ENCODE measurements at regions not wholly inside any gene's neighbourhood (a gene's known extent, or its start where the extent isn't known, plus 50 kb on each side); places are given as distances from the start of the nearest gene placed in this dataset.

DNA sequence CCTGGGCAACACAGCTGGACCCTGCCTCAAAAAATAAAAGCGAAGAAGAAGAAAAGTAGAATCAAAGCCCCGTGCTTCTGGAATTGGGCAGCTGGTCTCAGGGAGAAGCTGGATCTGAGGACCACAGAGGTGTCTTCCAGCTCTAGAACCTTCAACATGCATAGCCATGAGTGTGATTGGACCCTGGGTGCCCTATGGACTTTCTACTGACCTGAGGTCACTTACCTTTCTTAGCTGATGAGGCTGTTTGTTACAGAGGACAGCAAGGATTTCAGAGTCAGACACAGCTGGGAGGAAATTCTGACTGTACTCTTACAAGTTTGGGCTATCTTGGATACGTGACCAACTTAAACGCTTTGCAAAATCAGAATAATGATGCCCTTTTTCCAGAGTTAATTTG is 82.4 kb upstream of the GATA6 start:
- WGBS = 82% methylated on average over 4 of the region's 4 CpGs
- Histone ChIP-seq H3K4me1 (no peaks in the 10 kb centered on the region), H3K27me3 (peaks cover 5% of the 10 kb centered on the region), H3K27ac (no peak overlapping the region), H3K36me3 (no peaks in the 10 kb centered on the region), H3K9me3 (no peaks in the 10 kb centered on the region), H3K4me3 (no peak overlapping the region)
- no peak for DNase-seq (ENCODE audit: low spot score in 2 of 2)
- TF ChIP-seq, protein P1, sequence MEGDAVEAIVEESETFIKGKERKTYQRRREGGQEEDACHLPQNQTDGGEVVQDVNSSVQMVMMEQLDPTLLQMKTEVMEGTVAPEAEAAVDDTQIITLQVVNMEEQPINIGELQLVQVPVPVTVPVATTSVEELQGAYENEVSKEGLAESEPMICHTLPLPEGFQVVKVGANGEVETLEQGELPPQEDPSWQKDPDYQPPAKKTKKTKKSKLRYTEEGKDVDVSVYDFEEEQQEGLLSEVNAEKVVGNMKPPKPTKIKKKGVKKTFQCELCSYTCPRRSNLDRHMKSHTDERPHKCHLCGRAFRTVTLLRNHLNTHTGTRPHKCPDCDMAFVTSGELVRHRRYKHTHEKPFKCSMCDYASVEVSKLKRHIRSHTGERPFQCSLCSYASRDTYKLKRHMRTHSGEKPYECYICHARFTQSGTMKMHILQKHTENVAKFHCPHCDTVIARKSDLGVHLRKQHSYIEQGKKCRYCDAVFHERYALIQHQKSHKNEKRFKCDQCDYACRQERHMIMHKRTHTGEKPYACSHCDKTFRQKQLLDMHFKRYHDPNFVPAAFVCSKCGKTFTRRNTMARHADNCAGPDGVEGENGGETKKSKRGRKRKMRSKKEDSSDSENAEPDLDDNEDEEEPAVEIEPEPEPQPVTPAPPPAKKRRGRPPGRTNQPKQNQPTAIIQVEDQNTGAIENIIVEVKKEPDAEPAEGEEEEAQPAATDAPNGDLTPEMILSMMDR (IDR thresholded peaks at IDR 0.05) = no peak
- TF ChIP-seq POLR2A (IDR thresholded peaks at IDR 0.05) (no peak), EP300 (IDR thresholded peaks at IDR 0.05) (no peak), POLR2AphosphoS5 (IDR thresholded peaks at IDR 0.05) (no peak)

DNA sequence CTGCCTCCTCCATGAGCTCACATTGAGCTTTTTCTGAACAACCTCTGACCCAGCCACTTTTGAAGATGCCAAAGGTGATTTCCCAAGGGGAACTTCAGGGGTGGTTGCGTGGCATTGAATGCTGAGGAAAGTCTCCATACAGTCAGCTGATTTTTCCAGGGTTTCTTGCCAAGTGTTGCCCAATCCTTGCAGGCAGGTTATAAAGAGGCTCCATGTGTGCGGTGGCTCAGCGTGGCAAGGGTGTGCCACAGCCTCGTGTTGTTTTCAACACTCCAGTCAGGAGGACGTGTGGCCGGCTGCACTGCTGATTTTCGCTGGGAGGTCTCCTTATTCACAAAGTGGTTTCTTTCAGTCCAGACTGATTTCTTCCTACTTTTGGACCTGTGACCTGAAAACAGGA is 81.4 kb upstream of the GATA6 start:
- H3K27ac ChIP-seq = no peak overlapping the region
- no peak for DNase-seq (ENCODE audit: low spot score in 2 of 2)

DNA sequence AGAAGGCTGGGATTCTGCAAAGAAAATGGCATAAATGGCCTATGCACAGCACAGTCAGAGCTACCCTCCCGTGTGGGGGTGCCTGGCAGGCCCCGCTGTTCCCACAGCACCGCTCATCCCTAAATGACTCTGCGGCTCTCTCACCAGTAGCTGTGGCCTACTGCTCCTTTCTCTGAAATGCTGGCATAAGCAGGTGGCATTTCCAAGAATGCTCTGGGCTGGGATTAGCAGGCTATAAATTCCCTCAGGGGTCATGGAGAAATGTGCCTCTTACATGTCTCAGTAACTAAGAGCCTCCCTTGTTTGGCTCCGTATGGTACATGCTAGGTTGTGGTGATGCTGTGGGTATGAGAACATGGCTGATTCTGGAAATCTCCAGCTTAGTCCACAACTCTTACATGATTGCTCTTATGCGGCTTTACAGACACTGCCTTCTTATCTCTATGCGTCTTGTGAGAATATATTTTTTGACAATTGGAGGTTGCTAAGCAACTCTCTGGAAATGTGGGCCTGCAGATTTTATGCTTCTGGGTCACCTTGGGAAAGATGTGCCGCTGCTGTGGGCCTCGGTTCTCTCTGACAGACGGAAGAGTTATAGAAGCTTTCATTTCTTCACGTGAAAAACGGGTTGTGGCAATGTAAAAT is 80.3 kb upstream of the GATA6 start:
- Histone ChIP-seq H3K27me3 (peaks cover 7% of the 10 kb centered on the region), H3K27ac (no peak overlapping the region), H3K36me3 (no peaks in the 10 kb centered on the region), H3K4me1 (no peaks in the 10 kb centered on the region), H3K4me3 (no peak overlapping the region), H3K9me3 (no peaks in the 10 kb centered on the region)
- DNase-seq (ENCODE audit: low spot score in 2 of 2) = no peak
- 90% methylated on average over 11 of the region's 12 CpGs for WGBS
- TF ChIP-seq POLR2AphosphoS5 (IDR thresholded peaks at IDR 0.05) = no peak

More for the DNA sequence above, 81.4 kb upstream of the GATA6 start:
- peaks cover 5% of the 10 kb centered on the region for H3K27me3 ChIP-seq
- no peaks in the 10 kb centered on the region for H3K36me3 ChIP-seq
- no peak overlapping the region for H3K4me3 ChIP-seq
- TF ChIP-seq, protein P1 (IDR thresholded peaks at IDR 0.05) = no peak
- TF ChIP-seq POLR2A (IDR thresholded peaks at IDR 0.05) (no peak), EP300 (IDR thresholded peaks at IDR 0.05) (no peak), POLR2AphosphoS5 (IDR thresholded peaks at IDR 0.05) (no peak)
- 56% methylated on average over 7 of the region's 7 CpGs for WGBS
- no peaks in the 10 kb centered on the region for H3K4me1 ChIP-seq
- H3K9me3 ChIP-seq = no peaks in the 10 kb centered on the region

- peaks cover 7% of the 10 kb centered on the region for H3K27me3 ChIP-seq
- DNase-seq (ENCODE audit: low spot score in 2 of 2) = no peak
- no peak overlapping the region for H3K27ac ChIP-seq
- no peaks in the 10 kb centered on the region for H3K36me3 ChIP-seq
- no peak overlapping the region for H3K4me3 ChIP-seq
- no peaks in the 10 kb centered on the region for H3K4me1 ChIP-seq
- WGBS = 91% methylated on average over 2 of the region's 2 CpGs
- TF ChIP-seq EP300 (IDR thresholded peaks at IDR 0.05) (no peak), POLR2AphosphoS5 (IDR thresholded peaks at IDR 0.05) (no peak), POLR2A (IDR thresholded peaks at IDR 0.05) (no peak)
- TF ChIP-seq, protein P1 (IDR thresholded peaks at IDR 0.05) = no peak
- H3K9me3 ChIP-seq = no peaks in the 10 kb centered on the region
These were observed 78.0 kb upstream of the GATA6 start for GRCh38 chr18:22091341-22091740.

GRCh38 chr18:22093731-22094357 is 75.5 kb upstream of the GATA6 start:
- Histone ChIP-seq H3K27me3 (peaks cover 7% of the 10 kb centered on the region), H3K27ac (no peak overlapping the region), H3K4me1 (no peaks in the 10 kb centered on the region), H3K36me3 (no peaks in the 10 kb centered on the region), H3K9me3 (no peaks in the 10 kb centered on the region), H3K4me3 (no peak overlapping the region)
- 72% methylated on average over 11 of the region's 12 CpGs for WGBS
- DNase-seq (ENCODE audit: low spot score in 2 of 2) = no peak
- TF ChIP-seq, protein P1 (IDR thresholded peaks at IDR 0.05) = no peak
- no peak for TF ChIP-seq POLR2A (IDR thresholded peaks at IDR 0.05)
- TF ChIP-seq POLR2AphosphoS5 (IDR thresholded peaks at IDR 0.05) = no peak
- TF ChIP-seq EP300 (IDR thresholded peaks at IDR 0.05) = no peak
